GM12873 (cell line): ENCODE measurements at regions not wholly inside any gene's neighbourhood (a gene's known extent, or its start where the extent isn't known, plus 50 kb on each side); places are given as distances from the start of the nearest gene placed in this dataset.

Experiments used
- TF ChIP-seq, protein P1 (sequence below): IDR thresholded peaks from 2 replicates; pipeline ENCODE4 v1.5.1; 2012; ENCODE audit warnings: low read depth, mild to moderate bottlenecking, moderate library complexity, low read length, control low read depth; ENCODE audit not compliant: insufficient read depth; ENCODE audit errors: missing control alignments

DNA sequence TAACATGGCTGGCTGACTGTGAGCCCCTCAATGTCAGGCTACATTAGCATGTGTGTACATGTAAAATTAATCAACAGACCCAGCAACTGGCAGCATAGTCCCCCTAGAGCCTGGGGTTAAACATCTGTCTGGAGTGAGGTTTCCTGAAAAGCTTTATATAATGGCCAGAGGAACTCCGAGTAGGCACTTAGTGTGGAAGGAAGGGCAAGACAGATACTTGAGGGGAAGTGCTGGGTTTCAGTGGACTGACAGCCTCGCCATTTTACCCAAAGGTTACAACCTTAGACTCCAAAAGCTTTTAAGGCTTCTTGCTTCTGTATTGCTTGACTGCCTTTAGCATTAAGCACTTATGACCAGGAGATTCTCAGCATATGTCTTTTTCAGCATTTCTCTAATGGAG is 430.8 kb downstream of the FLRT2 start:
- TF ChIP-seq, protein P1, sequence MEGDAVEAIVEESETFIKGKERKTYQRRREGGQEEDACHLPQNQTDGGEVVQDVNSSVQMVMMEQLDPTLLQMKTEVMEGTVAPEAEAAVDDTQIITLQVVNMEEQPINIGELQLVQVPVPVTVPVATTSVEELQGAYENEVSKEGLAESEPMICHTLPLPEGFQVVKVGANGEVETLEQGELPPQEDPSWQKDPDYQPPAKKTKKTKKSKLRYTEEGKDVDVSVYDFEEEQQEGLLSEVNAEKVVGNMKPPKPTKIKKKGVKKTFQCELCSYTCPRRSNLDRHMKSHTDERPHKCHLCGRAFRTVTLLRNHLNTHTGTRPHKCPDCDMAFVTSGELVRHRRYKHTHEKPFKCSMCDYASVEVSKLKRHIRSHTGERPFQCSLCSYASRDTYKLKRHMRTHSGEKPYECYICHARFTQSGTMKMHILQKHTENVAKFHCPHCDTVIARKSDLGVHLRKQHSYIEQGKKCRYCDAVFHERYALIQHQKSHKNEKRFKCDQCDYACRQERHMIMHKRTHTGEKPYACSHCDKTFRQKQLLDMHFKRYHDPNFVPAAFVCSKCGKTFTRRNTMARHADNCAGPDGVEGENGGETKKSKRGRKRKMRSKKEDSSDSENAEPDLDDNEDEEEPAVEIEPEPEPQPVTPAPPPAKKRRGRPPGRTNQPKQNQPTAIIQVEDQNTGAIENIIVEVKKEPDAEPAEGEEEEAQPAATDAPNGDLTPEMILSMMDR = no peak

DNA sequence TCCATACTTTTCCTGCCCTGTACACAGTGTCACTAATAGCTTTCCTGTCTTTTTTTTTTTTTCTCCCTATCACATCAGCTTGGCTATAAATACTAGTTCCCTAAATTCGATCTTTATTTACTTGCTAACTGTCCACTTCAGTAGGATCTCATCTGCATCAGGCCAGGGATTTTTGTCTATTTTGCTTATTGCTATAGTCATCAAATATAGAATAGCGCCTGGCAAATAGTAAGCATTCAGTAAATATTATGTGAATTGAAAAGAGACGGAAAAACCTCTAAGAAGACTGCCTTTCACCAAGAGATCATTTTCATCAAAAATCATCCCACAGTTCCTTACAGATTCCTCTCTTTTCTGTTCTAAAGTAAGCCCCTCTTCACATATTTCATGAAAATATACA is 429.1 kb downstream of the FLRT2 start:
- TF ChIP-seq, protein P1 = no peak

DNA sequence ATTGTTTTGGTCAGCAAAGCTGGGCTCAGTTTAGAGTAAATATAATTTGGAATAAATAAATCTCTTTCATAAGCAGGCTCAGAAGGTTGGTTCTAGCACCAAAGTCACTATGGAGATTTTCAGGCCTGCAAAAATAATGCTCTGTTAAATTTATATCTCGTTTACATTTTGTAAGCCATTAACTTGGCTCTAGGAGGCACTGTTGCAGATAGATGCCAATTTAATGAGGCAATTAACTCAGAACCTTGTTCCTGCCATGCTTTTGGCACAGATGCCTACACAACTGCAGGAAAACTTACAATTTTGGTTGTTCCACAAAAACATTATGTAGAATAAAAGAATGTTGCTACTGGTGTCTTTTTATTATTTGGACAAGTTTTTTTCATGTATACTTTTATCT is 428.1 kb downstream of the FLRT2 start:
- TF ChIP-seq, protein P1 = no peak

DNA sequence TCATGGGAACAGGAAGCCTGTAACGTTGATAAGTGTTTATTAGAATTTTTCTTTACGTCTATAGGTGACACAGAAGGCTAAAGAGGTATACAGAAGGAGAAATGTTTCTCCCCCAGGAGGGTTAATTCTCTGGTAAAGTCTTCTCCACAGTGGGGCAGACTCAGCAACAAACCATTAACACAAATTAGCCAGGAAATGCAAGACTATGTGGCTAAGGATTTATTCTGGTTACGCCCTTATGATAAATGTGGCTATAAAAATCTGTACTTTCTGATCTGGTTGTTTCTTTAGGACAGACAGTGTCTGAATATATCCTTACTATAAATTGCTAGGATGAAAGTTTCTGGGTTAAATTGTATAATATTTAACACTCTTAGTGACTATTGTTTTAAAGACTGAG is 423.3 kb downstream of the FLRT2 start:
- TF ChIP-seq, protein P1 = no peak

DNA sequence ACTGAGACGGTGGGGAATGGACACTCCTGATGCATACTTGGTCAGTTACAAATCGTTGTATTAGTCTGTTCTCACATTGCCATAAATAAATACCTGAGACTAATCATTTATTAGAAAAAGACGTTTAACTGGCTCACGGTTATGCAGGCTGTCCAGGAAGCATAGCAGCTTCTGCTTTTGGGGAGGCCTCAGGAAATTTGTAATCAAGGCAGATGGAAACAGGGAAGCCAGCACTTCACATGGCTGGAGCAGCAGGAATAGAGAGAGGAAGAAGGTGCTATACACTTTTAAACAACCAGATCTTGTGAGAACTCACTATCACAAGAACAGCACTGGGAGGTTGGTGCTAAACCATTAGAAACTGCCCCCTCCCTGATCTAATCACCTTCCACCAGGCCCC is 418.2 kb downstream of the FLRT2 start:
- TF ChIP-seq, protein P1 = no peak

DNA sequence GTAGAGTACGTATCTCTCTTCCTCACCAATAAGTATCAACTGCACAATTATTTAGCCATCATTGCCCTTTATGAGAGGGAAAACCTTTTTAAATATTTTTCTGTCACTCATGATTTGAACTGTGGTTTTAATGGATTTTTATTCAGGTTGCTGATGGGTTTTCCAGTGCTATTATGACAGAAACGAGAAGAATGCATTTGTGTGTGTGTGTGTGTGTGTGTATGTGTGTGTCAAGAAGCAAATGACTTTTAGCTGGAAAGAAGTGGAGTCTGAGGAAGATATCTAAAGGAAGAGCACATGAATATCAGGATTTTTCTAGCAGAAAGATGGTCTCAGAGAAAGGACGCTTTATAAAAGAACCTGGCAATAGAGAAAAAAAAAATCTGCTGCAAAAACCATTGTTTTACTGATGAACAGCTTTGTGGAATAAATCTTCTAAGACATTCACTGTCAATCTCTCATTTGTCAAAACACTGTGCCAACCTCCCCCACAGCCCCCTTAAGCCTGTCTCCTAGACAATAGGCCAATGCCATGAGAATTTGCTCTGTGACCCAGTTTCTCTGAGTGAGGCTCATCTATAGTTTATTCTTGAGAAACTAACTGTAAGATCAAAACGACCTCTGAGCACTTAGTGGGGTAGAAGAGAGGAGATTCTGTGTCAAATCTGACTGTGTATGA is 417.7 kb downstream of the FLRT2 start:
- TF ChIP-seq, protein P1 = no peak

DNA sequence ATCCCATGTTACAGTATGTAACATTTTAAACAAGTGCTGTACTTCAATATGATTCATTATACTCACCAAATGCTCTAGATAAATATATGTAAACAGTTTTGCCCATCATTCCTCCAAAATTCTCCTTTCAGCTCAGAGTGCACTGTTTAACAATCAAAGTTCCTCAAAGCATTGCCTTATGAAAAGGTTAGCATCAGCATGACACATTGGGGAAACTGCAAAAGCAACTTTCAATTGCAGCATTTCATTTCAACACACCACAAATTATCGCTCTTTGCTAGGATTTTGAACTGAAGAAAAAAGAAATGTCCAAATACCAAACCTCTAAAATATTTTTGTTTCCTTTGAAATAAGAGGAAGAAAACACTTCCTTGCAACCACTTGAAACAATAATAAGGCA is 413.2 kb downstream of the FLRT2 start:
- TF ChIP-seq, protein P1 = no peak
